Ascending aorta (tissue), 2 donors: ENCODE measurements at regions not wholly inside any gene's neighbourhood (a gene's known extent, or its start where the extent isn't known, plus 50 kb on each side); places are given as distances from the start of the nearest gene placed in this dataset.

Experiments
- DNase-seq, 2 donors: peaks; one replicate each; pipeline ENCODE4 v3.0.0-alpha.2; 2019; ENCODE audit warnings: low spot score in 2 of 2
- H3K27ac ChIP-seq, 2 donors: fragments of 200-600 bp; sonication (generic); one replicate each; pipeline ENCODE4 v1.5.1; 2016 to 2017; ENCODE audit warnings: mild to moderate bottlenecking in 1 of 2
- H3K27me3 ChIP-seq: fragments of 200-600 bp; sonication (generic); one replicate; pipeline ENCODE4 v1.5.1; 2017
- H3K36me3 ChIP-seq, 2 donors: fragments of 200-600 bp; sonication (generic); one replicate each; pipeline ENCODE4 v1.5.1; 2016
- H3K4me1 ChIP-seq, 2 donors: fragments of 200-600 bp; sonication (generic); one replicate each; pipeline ENCODE4 v1.5.1; 2016 to 2017; ENCODE audit warnings: mild to moderate bottlenecking in 1 of 2
- H3K4me3 ChIP-seq, 2 donors: fragments of 200-600 bp; sonication (generic); one replicate each; pipeline ENCODE4 v1.5.1; 2016 to 2017; ENCODE audit warnings: mild to moderate bottlenecking in 1 of 2
- H3K9me3 ChIP-seq, 2 donors: fragments of 200-600 bp; sonication (generic); one replicate each; pipeline ENCODE4 v1.5.1; 2016
- CTCF ChIP-seq, 3 experiments: fragments of 200-600 bp in 2 of 3; fragments of 450-650 bp in 1 of 3; sonication (generic) in 2 of 3; IDR thresholded peaks; one replicate each; pipeline ENCODE4 v1.5.1; 2016 to 2019; ENCODE audit warnings: antibody characterized with exemption in 3 of 3, mild to moderate bottlenecking in 1 of 3, moderate library complexity in 1 of 3
- intact Hi-C: fragments of 100-400 bp; cut with DNase I; formaldehyde crosslinking; loops from one replicate; pipeline ENCODE4 v1.15.1; 2023

- intact Hi-C loops = no loop called here
- TF ChIP-seq CTCF (IDR thresholded peaks at IDR 0.05) = no peak
- H3K9me3 ChIP-seq = no peaks in the 10 kb centered on the region
Observed at GRCh38 chr22:47437636-47438035, 675.2 kb downstream of the TBC1D22A start.

GRCh38 chr22:47437110-47437509 is 674.7 kb downstream of the TBC1D22A start:
- no peaks in the 10 kb centered on the region for H3K27me3 ChIP-seq
- H3K4me3 ChIP-seq = no peak overlapping the region
- no peak for DNase-seq
- H3K4me1 ChIP-seq = no peaks in the 10 kb centered on the region
- no peaks in the 10 kb centered on the region for H3K36me3 ChIP-seq
- no peaks in the 10 kb centered on the region for H3K9me3 ChIP-seq
- no peak overlapping the region for H3K27ac ChIP-seq
- TF ChIP-seq CTCF (IDR thresholded peaks at IDR 0.05) = no peak
- intact Hi-C loops = no loop called here

More at GRCh38 chr22:47437636-47438035, 675.2 kb downstream of the TBC1D22A start:
- H3K27ac ChIP-seq = no peak overlapping the region
- no peak for DNase-seq
- H3K36me3 ChIP-seq = no peaks in the 10 kb centered on the region
- no peaks in the 10 kb centered on the region for H3K27me3 ChIP-seq
- H3K4me1 ChIP-seq = no peaks in the 10 kb centered on the region
- H3K4me3 ChIP-seq = no peak overlapping the region

GRCh38 chr22:47435826-47436225 is 673.4 kb downstream of the TBC1D22A start:
- Histone ChIP-seq H3K4me3 (no peak overlapping the region), H3K27ac (no peak overlapping the region), H3K36me3 (no peaks in the 10 kb centered on the region), H3K27me3 (no peaks in the 10 kb centered on the region), H3K9me3 (no peaks in the 10 kb centered on the region), H3K4me1 (no peaks in the 10 kb centered on the region)
- no peak for DNase-seq
- intact Hi-C loops = no loop called here
- no peak for TF ChIP-seq CTCF (IDR thresholded peaks at IDR 0.05)

- no peaks in the 10 kb centered on the region for H3K27me3 ChIP-seq
- H3K36me3 ChIP-seq = no peaks in the 10 kb centered on the region
- DNase-seq = no peak
Observed at GRCh38 chr22:47435204-47435487, 672.7 kb downstream of the TBC1D22A start.

GRCh38 chr22:47434336-47435203 is 672.1 kb downstream of the TBC1D22A start:
- no peak for TF ChIP-seq CTCF (IDR thresholded peaks at IDR 0.05)
- no peaks in the 10 kb centered on the region for H3K4me1 ChIP-seq
- H3K27ac ChIP-seq = no peak overlapping the region
- no peak for DNase-seq
- no peaks in the 10 kb centered on the region for H3K9me3 ChIP-seq
- H3K27me3 ChIP-seq = no peaks in the 10 kb centered on the region
- no peak overlapping the region for H3K4me3 ChIP-seq
- intact Hi-C loops = no loop called here
- H3K36me3 ChIP-seq = no peaks in the 10 kb centered on the region

More at GRCh38 chr22:47435204-47435487, 672.7 kb downstream of the TBC1D22A start:
- Histone ChIP-seq H3K9me3 (no peaks in the 10 kb centered on the region), H3K4me1 (no peaks in the 10 kb centered on the region), H3K27ac (no peak overlapping the region), H3K4me3 (no peak overlapping the region)
- no peak for TF ChIP-seq CTCF (IDR thresholded peaks at IDR 0.05)
- intact Hi-C loops = no loop called here
